HG03039 (cell line): ENCODE measurements at regions not wholly inside any gene's neighbourhood (a gene's known extent, or its start where the extent isn't known, plus 50 kb on each side); places are given as distances from the start of the nearest gene placed in this dataset.
"Not testable (repeated sequence)": the region's sequence is repeated elsewhere in the genome, so short reads cannot be mapped to it uniquely, and the experiment has no call there.

Source experiments
- ATAC-seq: cut with Tn5 transposase; IDR thresholded peaks from one replicate; pipeline ENCODE4 v1.9.1; 2021; ENCODE audit warnings: mild to moderate bottlenecking, moderate library complexity; ENCODE audit not compliant: unreplicated experiment

DNA sequence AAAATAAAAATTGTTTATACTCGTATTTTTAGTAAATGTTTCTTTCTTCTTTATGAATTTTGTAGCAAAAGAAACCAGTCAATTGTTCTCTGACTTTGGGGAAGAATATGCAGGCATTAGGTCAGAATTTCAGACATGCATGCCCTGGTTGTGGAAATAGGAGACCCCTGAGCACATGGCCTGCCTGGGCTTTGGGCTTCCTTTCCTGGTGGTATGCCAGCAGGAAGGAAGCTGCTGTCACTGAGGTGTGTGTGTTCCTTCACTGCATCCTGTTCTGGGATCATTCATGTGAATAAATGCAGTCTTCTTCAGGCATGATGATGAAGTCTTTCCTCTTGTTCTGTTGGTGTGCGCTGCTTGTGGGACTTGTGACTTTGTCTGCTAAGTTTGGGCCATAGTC, 920.2 kb upstream of the VRK2 start:
- ATAC-seq, result no peak

DNA sequence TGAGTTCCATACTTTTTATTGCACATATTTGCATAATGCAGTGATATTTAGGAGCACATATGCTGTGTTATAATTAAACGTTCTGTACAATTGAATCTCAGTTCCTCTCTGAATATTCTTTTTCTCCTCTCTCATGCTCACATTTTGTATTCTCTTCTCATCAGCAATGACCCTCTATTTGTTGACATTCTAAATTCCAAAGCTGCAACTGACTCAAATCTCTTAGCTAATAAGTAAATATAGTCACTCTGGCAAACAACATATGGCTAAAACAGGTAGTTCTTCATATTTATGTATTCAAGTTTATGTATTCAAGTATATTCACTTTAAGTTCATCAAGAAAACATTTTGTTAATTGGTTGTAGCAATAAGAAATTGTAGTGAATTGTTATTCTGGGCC, 907.4 kb upstream of the VRK2 start:
- no peak for ATAC-seq

DNA sequence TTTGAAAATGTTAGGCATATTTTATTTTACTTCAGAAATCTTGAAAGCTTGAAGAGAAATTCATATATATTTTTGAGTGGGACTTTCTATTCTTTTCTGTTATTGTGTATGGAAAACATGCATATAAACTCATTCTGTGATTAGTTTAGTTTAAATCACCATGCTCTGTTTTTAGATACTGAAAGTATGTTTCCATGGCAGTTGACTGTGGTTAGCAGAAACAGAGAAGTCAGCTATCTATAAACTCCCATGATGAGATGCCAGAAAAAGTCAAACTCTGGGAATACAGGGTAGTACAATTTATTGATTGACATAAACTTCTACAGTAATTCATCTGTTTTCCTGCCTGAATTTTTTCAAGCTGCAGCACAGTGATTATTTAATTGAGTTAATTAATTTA, 905.3 kb upstream of the VRK2 start:
- ATAC-seq, result no peak

DNA sequence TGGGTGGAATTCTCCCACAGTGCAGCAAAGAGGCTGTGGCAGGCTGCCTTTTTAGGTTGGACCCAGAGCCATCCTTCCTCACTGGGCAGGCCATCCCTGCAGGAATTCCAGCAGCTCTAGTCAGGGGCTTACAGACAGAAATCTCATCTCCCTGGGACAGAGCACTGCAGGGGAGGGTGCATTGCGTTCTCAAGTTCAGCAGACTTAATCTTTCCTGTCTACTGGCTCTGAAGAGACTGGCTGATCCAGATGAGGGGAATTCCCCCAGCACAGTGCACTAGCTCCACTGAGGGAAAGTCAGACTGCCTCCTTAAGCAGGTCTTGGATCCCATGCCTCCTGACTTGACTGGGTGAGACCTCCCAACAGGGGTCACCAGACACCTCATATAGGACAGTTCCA, 899.7 kb upstream of the VRK2 start:
- no peak for ATAC-seq

DNA sequence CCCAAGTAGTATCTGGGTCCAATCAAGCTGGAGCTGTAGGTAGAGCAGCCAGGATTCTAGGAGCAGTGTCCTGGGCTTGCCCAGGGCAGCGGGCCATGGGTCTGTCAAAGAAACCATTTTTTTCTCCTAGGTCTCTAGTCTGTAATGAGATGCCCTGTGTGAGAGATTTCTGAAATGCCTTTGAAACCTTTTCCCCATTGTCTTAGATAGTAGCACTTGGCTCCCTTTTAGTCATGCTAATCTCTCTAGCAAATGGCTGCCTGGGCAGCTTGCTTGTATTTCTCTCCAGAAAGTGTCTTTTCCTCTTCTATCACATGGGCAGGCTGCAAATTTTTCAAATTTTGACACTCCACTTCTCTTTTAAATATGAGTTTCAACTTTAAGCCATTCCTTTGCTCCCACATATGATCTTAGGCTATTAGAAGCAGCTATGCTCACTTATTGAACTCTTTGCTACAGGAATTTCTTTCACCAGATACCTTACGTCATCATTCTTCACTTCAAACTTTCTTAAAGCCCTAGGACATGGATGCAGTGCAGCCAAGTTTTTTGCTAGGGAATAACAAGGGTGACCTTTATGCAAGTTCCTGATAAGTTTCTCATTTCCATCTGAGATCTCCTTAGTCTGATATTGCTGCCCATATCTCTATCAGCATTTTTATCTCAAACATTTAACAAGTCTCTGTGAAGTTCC, 890.2 kb upstream of the VRK2 start:
- ATAC-seq, result no peak

DNA sequence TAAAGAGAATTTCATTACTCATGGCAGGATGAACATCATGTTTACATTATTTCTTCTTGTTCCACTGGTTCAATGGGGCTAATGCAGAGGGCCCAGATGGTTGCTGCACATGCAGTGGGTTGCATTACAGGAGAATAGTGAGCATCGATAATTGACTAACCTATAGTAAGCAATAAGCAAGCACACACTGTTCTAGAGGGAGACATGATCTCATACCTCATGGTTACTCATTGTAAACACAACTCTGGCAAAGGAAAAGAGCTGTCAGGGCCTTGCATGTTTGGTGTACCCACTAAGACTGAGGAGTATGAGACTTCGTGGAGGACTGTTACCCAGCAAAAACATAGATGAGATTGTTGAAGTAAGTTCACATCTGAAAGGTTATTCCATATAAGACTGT, 885.6 kb upstream of the VRK2 start:
- ATAC-seq, result no peak

DNA sequence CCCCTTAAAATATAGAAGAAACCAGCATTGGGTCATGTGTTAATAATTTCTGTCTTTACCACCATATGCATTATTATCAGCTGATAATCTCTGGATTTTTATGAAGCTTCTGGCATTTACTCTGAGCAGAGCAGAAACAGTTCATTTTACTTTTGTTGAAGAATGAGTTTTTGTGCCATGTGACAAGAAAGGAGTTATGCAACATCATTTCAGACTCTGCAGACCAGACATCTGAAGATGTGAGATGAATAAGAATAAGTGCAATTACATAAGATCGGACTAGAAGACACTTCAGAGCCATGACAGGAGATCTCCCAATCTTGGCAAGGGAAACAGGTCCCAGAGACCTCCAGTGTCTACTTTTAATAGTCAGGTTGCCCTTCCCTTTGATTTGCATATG, 869.4 kb upstream of the VRK2 start:
- ATAC-seq, result no peak

DNA sequence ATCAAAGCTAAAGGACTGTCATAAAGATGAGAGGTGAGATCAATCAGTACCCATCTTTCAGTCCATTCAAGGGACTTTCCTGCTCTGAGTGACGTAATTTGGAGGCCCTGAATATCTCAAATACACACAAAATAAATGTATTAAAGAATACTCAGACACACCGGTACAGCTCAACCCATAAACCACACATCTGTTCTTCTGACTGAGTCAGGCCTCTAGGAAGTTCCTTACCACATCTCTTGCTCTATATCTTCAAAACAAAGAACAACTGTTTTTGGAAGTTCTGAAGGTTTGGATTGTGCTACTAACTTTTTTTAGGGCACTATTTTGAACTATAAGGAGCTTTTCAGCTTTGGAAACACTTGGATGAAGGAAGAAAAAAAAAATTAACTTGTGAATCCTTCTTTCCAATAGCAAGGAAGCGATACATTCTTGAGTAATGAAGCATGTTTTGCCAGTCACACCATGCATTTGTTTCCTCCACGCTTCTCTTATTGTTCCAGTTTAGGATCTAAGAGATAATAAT, 866.5 kb upstream of the VRK2 start:
- no peak for ATAC-seq

DNA sequence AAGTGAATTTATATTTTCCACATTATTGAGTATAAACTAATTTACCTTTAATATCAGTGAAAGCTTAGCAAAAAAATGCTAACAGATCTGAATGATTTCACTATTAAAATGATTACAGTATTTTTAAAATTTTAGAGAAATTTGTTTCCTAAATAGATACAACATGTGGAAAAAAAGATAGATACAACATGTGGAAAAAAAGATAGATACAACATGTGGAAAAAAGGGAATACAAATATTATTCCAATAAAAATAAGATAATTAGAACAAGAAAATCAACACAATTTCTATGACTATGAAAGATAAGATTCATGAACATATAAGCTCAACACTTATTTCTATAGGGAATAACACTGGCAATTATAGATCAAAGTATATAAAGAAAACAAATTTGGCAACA, 865.9 kb upstream of the VRK2 start:
- no peak for ATAC-seq

DNA sequence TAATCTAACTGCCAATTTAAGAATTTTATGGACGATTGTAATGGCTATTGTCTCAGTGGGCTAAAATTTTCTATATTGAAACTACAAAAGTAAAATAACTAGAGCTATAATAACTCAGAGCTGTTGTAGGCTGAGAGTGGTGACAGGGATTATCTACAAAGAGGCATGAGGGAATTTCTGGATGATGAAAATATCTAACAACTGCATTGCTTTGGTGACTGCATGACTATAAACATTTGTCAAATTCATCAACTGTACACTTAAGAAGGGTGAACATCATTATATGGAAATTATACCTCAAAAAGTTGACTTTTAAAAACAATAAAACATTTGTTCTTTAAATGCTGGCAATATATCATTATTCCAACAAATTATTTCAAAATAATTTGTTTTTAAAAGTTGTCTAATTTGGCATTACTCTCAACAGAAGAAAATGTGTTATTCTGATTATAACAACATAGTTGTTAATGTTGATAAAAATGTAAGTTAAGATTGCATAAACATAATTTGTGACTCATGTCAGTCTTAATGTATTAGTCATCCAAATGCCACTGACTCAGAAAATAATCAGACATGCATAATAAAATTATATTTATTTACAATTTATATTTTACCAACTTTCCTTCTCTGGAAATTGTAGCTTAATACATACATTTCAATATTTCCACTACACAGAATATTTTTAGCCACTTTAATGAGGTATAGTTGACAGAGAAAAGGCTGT, 865.1 kb upstream of the VRK2 start:
- ATAC-seq, result no peak

DNA sequence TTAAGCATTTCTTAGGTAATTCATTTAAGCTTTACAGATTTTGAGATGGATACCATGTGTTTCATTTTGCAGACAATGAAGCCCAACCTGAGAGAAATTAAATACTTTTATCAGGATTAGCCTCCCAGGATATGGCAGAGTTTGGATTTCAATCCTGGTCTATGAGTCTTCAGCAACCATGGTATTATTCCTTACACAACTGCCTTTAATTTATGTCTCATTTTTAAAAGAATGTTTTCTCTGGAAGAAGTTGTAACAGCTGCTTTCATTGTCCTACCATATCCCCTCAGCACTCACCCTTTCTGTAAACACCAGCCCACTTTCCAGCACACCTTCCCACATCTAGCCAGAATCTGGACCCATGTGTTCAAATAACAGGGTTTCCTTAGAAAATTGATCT, 863.7 kb upstream of the VRK2 start:
- ATAC-seq, result no peak

DNA sequence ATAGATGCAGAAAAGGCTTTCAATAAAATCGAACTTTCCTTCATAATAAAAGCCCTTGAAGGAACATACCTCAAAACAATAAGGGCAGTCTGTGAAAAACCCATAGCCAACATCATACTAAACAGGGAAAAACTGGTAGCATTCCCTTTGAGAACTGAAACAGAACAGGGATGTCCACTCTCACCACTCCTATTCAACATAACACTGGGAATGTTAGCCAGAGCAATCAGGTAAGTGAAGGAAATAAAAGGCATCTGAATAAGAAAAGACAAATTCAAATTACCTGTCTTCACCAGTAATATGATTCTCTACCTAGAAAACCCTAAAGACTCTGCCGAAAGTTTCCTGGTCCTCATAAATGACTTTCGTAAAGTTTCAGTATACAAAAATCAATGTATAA, 861.0 kb upstream of the VRK2 start:
- no peak for ATAC-seq

DNA sequence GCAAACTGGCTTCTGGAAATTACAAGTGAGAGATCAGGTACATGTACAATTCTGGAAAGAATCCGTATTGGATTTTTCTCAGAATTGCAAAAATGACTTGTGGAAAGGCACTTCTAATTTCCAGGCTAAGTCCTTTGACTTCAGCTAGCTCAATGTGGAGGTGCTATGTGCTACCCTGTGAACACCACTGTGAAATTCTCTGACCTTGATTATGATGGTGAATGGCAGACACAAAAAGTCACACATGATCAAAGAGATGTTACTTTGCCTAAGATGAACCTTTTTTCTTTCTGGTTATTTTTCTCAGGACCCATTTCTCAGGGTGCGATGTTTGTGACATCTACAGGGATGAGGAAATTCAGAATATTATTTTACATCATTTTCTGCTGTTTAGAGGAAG, 856.6 kb upstream of the VRK2 start:
- no peak for ATAC-seq

DNA sequence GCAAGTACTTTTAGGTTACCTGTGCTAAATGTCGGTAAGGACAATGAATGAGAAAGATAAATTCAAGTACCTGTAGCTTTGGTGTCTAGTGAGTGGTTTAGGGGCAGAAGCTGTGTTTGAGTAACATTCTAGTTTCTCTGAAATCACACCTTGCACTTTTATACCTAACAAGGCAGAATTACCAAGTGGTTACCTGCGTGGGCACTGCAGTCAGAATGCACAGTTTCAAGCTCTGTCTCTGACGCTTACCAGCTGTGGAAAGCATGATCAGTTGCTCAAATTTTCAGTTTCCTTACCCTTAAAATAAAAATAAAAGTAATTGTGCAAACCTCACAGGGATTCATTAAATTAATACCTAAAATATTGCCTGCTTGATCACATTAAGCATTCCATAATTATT, 846.9 kb upstream of the VRK2 start:
- no peak for ATAC-seq

DNA sequence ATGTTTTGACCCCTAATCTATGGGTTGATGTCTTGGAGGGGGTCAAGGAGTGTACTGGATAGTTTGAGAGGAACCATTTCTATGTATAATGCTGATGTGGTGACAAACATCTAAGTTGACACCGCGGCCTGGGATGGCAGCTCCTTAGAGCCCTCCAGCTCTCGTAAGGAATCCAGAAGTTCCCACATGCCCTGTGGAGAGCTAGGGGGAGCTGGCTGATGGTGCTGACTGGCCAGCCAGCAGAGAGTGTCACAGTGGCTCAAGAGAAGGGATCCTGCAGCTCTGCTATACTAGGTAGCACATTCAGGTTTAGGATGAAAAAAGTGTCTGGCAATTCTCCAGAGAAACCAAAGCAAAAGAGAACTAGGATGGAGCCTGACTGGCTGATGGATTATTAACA, 842.2 kb upstream of the VRK2 start:
- ATAC-seq, result no peak

DNA sequence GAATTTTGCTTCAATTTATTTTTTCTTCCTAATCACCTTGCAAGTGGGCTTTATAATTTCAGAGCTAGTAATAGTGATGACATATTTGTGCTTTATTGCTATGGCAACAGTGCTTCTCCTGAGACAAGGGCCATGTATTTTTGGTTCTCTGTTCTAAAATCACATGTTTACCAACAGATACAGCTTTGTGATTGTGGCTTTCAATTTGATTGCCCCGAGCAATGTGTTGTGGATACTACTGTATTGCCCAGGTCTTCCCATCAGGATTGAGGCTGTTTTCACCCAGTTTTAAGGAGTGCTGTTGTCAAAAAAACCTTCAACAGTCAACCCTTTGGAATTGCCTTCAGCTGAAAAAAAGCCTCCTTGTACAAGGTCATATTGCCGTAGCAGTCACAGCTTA, 841.4 kb upstream of the VRK2 start:
- no peak for ATAC-seq

DNA sequence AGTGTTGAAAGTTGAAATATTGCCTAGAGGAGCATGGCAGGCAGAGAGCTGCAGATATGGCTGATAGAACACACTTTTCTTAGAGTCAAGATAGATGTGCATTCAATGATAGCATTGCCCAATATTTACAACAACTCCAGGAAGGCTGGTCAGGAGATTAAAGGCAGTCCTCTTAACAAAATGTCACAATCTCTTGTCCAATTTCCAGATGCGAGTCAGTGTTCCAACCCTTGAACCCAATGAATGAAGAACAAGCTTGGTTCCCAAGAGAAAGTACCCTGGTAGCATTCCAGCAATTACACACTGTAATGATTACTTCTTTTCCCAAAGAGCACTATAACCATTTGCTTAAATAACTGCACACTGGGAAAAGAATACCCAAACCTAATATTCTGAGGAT, 839.4 kb upstream of the VRK2 start:
- ATAC-seq, result no peak

DNA sequence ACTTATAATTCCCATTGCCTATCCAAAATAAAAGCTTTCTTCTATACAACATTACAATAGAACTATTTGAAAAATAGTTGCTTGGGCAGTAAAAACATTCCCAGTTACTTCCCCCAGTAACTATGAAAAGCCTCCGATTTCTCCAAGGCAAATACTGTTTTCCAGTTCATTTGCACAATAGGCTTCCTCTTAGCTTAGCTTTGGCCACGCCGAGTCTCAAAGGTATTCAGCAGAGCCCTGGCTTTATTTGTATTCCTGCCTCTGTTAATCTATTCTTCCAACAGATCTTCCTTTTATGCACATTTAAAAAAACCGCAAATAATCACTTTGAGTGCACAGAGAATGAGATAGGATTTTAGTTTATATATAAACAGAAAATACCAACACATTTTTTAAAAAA, 836.8 kb upstream of the VRK2 start:
- ATAC-seq, result no peak

DNA sequence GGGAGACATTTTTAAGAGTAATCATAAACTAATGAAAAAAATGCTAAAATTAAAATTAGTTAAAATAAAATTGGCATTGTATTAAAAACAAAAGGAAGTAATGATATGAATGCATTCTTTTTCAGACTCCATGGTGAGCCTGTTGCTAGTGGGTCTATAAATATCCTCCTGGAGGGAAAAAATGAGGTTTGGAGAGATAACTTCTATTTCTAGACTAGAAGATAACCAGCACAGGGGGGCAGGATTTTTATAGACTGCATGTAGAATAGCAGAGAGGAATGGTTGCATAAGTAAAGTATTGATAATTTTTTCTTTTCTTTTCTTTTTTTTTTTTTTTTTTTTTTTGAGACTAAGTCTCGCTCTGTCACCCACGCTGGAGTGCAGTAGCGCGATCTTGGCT, 835.8 kb upstream of the VRK2 start:
- ATAC-seq, result no peak

DNA sequence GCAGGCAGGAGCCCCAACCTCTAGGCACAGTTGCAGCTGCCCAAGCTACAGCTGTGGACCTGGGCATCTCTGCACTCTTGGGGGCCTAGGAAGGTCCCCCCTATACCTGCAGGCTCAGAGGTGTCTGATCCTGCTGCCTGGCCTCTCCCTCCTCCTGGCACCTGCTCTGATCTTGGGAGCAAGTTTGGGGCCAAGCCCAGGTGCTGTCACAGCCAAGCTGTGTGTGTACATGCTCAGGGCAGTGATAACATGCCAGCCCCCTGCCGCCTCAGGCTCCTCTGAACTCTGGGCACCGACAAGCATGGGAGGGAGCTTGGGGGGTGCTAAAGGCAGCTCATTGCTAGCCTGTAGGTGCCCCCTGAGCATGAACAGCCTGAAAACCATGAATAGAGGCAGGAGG, 829.6 kb upstream of the VRK2 start:
- ATAC-seq, result no peak

DNA sequence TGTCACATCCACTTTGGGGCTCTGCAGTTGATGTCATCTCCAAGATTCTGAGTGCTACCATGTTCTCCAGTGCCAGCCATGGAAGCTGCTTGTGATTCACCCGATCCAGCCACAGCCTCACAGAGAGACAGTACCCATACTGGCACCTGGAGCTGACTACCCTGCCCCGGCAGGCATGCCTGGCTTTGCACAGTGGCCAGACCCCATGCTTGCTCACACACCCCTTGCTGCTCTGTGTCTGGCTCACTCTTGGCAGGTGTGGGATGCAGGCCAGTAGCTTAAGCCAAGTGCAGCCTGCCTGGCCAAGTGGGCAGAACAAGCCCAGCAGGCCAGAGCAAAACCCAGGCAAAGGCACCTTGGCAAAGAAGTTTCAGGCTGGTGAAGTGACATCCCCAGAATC, 828.4 kb upstream of the VRK2 start:
- no peak for ATAC-seq

DNA sequence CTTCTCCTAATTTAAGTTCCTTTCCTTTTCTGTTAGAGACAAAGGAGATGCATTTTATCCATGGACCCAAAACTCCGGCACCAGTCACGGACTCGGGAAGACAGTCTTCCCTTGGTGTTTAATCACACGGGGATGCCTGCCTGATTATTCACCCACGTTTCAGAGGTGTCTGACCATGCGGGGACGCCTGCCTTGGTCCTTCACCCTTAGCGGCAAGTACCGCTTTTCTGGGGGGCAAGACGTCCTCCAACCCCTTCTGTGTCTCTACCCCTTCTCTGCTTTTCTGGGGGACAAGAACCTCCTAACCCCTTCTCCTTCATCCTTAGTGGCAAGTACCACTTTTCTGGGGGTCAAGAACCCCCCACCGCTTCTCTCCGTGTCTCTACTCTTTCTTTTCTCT, 816.9 kb upstream of the VRK2 start:
- ATAC-seq, result not testable (repeated sequence)

DNA sequence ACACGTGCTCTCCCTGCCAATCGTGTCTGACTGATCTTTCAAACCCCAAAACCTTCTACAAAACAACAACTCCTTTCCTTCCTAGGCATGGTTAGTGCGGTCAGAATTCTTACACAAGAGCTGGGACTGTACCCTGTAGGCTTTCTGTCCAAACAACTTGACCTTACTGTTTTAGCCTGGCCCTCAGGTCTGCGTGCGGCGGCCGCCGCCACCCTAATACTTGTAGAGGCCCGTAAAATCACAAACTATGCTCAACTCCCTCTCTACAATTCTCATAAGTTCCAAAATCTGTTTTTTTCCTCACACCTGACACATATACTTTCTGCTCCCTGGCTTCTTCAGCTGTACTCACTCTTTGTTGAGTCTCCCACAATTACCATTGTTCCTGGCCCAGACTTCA, 814.3 kb upstream of the VRK2 start:
- ATAC-seq, result not testable (repeated sequence)
